ACHN (cell line): ENCODE measurements at regions not wholly inside any gene's neighbourhood (a gene's known extent, or its start where the extent isn't known, plus 50 kb on each side); places are given as distances from the start of the nearest gene placed in this dataset.

Experiments used
- DNase-seq: peaks from one replicate; pipeline ENCODE4 v3.0.0-alpha.2; 2015
- in situ Hi-C: cut with HindIII; loops from 2 replicates; pipeline ENCODE4 v1.10.0; 2017; ENCODE audit warnings: low sequenced_read_pairs, low pct_ligation_motif_present, low pct_unique_long_range_greater_than_20kb

GRCh38 chr2:56444339-56444738 lies 260.5 kb downstream of the CCDC85A start:
- peak; percentile 30 for DNase-seq
- in situ Hi-C loops: no loop called here

GRCh38 chr2:56448403-56449001 lies 264.7 kb downstream of the CCDC85A start:
- DNase-seq: peak; percentile 76
- in situ Hi-C loops: no loop called here

DNA sequence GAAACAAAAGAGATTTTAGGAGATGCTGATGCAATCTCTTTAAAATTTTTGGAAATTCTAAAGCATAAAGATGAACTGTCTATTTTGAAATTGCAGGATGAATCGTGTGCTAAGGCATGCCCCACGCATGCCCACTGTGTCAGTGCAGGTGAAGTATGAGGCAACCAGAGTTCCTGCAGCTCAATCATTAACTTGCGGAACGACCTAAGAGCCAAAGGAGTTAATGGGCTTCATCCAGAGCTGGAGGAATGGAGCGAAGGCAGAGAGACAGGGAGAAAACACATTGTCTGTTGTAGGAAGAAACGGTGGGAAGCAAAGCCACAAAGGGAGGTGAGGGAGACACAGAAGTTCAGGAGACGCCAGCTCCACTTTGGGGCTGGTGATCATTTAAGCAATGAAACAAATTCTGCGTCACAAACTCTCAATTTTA lies 265.2 kb downstream of the CCDC85A start:
- peak; percentile 97 for DNase-seq
- in situ Hi-C loops: no loop called here

- in situ Hi-C loops: no loop called here
- DNase-seq: peak; percentile 21
These were observed 265.7 kb downstream of the CCDC85A start for GRCh38 chr2:56449449-56449860.

- DNase-seq: no peak
- in situ Hi-C loops: no loop called here
These were observed 266.3 kb downstream of the CCDC85A start for GRCh38 chr2:56450047-56450446.

- in situ Hi-C loops: no loop called here
- DNase-seq: no peak
These were observed 267.0 kb downstream of the CCDC85A start for GRCh38 chr2:56450772-56451171.

DNA sequence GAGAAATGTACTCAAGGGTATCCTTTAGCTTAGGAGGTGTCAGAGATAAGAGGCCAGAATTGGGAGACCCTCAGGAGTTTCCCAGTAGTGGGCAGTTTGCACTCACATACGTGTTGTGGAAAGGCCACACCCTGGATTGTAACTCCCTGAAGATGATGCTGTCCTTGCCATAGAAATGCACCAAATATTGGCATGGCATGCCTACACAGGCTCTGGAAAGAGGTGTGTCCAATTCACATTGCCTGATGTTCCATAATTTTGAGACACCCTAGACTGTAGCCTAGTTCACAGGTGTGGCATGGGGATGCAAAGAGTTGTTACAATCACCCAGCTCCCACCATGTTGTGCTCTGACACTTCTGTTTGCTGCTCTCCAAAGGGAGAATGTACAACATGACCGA lies 271.9 kb downstream of the CCDC85A start:
- no peak for DNase-seq
- in situ Hi-C loops: no loop called here

DNA sequence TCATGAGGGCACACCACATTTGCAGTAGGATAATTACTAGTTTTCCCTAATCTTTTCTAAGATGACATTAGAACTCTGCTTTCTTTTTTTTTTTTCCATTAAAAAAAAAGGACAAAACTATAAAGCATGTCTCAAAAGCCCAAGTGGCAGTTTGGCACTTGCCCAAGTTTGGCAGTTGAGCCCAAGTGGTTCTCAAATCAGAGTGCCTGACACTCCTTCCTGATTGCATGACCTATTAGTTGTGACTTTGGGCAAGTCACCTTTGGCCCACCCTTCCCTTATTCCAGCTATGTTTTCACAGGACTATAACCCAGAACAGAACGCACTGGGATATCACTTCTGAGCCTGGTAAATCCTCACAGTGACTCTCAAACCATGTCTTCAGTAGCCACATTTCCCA lies 273.0 kb downstream of the CCDC85A start:
- in situ Hi-C loops: no loop called here
- DNase-seq: no peak

- in situ Hi-C loops: no loop called here
- no peak for DNase-seq
These were observed 276.7 kb downstream of the CCDC85A start for GRCh38 chr2:56460508-56460907.

DNA sequence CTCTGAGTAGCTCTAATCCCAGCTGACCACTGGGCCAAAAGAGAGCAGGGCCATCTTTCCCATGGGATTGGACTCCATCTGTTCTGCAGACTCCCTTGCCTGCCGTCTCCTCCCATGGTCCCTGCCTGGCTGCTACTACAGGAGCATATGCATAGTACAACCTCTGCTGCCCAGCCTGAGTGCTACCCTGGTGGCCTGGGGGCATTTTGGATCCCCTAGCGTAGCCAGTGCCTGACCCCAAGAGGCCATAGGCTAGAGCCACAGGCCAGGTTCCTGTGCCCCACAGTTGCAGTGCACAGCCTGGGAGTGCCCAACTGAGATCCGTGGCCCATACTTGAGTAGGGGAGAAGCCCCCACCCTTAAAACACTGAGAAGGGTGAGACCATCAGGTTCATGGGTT lies 280.3 kb downstream of the CCDC85A start:
- in situ Hi-C loops: no loop called here
- DNase-seq: no peak

GRCh38 chr2:56464613-56465012 lies 280.8 kb downstream of the CCDC85A start:
- in situ Hi-C loops: no loop called here

GRCh38 chr2:56465491-56465890 lies 281.7 kb downstream of the CCDC85A start:
- in situ Hi-C loops: no loop called here

More at GRCh38 chr2:56464613-56465012, 280.8 kb downstream of the CCDC85A start:
- no peak for DNase-seq

DNA sequence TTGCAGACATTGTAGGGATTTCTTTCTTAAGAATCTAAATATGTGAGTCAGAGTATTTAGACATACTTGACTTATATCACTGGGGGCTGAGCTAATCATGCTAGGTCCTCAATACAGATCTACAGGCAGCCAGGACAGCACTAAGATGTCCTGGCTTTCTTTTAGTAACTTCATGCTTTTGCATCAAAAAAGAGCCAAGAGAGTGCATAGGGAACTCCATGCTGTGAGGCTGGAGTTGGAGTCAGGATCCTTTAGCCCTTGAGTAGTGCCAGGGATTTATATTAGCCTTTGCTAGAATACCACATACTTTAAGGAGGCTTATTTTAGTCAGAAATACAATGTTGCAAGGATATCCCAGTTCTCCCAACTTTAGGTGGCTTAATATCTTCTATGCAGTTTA lies 289.7 kb downstream of the CCDC85A start:
- in situ Hi-C loops: no loop called here
- DNase-seq: no peak

More at GRCh38 chr2:56465491-56465890, 281.7 kb downstream of the CCDC85A start:
- DNase-seq: no peak

DNA sequence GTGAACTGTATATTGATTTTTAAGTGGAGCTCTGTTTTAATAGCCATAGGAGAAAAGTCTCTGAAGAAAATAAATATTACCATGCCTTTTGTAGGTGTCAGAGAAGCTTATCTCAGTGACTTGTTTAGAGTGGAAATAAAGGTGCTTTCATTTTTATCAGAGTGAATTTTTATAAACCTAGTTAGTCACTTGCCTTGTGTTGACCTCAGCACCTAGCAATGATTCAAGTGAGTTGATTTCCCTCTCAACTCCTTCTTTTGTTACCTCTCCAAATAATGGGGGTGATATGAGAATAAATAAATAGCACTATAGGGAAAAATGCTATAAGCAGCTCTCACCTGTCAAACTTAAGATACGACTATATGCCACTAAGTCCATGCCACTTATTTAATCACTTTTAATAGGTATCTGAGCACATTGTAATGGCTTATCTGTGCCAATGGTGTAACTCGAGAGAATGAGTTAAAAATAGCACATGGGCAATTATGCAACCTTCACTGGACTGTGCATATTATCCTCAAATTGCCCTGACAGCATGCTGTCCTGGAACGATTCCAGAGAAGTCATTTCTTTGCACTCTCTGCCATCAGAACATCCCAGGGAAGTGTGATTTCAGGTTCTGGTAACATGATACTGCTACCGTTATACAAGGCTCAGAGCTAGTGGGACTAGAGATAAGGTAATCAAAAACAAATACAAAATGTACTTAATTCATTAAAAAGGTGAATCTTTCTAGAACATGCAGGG lies 290.8 kb downstream of the CCDC85A start:
- in situ Hi-C loops: no loop called here
- no peak for DNase-seq

DNA sequence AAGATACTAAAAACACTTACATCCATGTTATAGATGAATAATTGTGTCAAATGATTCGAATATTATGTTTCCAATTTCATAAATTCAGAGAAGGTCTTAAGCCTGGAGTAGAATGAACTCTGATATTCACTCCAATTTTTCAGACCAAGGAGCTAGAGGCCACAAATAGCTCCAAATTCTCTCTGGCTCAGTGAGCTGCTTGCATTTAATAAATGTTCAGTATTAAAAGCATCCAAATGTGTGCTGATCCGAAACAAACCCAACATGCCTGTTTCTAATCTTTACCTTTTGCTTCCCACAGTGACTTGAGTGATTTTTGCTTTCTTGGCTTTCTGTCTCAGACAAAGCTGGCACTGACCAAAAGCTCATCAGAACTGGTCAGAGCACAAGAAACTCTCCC lies 291.4 kb downstream of the CCDC85A start:
- in situ Hi-C loops: no loop called here
- no peak for DNase-seq

- in situ Hi-C loops: no loop called here
- no peak for DNase-seq
These were observed 292.8 kb downstream of the CCDC85A start for GRCh38 chr2:56476509-56477071.

DNA sequence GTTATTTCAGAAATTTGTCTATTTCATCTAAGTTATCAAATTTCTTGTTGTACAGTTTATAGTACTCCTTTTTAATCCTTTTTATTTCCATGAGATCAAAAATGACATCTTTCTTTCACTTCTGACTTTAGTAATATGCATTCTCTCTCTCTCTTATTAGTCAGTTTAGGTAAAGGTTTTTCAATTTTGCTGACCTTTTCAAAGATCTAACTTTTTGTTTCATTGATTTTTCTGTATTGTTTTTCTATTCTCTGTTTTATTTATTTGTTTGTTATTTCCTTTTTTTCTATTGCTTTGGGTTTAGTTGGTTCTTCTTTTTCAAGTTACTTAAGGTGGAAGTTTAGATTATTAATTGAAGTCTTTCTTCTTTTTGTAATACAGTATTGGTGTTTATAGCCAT lies 294.2 kb downstream of the CCDC85A start:
- in situ Hi-C loops: no loop called here

GRCh38 chr2:56483081-56483480 lies 299.3 kb downstream of the CCDC85A start:
- in situ Hi-C loops: no loop called here
- no peak for DNase-seq

More for the DNA sequence above, 294.2 kb downstream of the CCDC85A start:
- DNase-seq: no peak

DNA sequence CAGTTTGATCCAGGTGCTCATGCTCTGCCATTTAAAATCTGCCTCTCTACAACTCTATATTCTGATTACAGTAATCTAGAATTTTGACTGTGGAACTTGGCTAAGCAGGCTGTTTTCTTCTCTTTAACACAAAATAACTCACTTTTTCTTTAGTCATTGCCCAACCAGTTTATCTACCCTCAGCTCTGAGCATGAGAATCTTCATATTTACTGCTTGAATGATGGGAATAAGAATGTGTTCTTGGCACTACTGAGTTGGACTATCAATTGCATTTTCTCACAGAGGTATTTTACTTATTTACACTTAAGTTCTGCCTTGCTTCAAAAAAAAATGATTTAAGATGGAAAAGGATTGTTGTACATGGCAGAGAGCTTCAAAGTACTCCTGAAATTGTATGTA lies 301.1 kb downstream of the CCDC85A start:
- no peak for DNase-seq
- in situ Hi-C loops: no loop called here

DNA sequence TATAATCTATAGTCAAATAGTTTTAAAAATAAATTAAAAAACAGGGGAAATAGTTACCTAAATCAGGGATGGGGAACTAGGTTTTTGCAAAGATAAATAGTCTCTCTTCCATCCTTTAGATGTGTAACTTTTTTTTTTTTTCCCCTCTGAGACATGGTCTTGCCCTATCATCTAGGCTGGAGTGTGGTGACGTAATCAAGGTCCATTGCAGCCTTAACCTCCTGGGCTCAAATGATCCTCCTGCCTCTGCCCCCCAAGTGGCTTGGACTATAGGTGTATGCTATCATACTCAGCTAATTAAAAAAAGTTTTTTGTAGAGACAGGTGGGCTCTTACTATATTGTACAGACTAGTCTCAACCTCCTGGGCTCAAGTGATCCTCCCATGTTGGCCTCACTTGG lies 316.5 kb downstream of the CCDC85A start:
- in situ Hi-C loops: no loop called here
- DNase-seq: no peak
